AG08395 (cell line): ENCODE measurements at regions not wholly inside any gene's neighbourhood (a gene's known extent, or its start where the extent isn't known, plus 50 kb on each side); places are given as distances from the start of the nearest gene placed in this dataset.

ENCODE experiments used
- DNase-seq: peaks from one replicate; pipeline ENCODE4 v3.0.0; 2012; ENCODE audit warnings: mixed read lengths, low spot score

DNA sequence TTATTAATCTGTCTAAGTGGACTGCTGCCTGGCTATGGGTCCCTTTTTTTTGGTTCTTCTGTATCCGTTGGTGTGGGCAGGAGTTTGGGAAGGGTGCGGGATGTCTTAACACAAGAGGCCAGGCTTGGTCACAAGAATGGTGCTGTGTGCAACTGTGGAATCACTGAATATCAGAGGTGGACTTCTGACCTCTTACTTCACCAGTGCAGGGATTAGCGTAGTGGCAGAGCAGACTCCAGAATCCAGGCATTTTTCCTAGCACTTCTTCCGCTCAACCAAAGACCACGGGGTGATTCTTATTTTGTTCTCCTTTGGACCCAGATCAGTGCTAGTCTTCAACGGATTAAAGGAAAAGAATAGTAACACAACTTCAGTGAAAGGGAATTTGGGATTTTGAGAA is 254.3 kb upstream of the TNP1 start:
- no peak for DNase-seq

GRCh38 chr2:217113491-217113890 is 253.6 kb upstream of the TNP1 start:
- no peak for DNase-seq

DNA sequence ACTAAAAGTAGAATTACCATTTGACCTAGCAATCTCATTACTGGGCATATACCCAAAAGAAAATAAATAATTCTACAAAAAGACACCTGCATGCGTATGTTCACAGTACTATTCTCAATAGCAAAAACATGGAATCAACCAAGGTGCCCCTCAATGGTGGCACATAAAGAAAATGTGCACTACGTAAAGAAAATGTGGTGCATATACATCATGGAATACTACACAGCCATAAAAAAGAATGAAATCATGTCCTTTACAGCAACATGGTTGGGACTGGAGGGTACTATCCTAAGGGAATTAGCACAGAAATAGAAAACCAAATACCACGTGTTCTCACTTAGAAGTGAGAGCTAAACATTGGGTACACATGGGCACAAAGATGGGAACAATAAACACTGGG is 250.7 kb upstream of the TNP1 start:
- DNase-seq: no peak

DNA sequence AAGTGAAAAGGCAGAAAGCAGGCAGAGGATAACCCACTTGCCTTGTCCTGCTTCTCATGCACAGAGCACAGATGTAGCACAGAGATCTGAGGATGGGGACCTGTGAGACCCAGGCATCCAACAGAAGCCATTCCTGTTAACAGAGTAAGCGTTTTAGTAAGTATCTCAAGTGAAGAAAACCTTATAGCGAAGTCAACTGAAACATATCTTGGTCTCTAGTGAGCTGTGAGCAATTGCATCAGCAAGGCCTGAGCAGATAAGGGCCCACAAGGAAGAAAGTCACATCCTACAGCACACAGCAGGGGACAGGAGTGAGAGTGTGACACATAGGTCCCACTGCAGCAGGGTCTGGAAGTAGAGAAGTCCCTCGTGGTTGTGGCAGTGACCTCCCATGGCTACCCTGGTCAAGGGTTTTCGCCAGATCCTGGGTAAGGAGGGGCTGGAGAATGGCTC is 248.7 kb upstream of the TNP1 start:
- DNase-seq: no peak

DNA sequence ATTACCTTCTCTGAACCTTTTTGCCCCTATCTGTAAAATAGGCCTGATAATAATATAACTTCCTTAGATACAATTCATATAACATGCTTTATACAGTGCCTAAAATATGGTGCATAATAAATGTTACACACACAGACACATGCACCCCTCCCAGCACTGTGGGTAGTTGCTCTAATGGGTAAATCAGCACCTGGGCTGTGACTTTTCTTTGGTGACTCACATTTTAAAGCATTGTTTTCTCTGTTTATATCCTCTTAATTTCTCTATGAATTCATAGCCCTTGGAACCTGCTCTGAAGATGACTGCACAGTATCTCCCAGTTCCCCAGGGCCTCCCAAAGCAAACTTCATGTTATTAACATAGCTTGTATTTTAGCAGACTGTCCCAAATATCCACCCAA is 248.2 kb upstream of the TNP1 start:
- DNase-seq: no peak

DNA sequence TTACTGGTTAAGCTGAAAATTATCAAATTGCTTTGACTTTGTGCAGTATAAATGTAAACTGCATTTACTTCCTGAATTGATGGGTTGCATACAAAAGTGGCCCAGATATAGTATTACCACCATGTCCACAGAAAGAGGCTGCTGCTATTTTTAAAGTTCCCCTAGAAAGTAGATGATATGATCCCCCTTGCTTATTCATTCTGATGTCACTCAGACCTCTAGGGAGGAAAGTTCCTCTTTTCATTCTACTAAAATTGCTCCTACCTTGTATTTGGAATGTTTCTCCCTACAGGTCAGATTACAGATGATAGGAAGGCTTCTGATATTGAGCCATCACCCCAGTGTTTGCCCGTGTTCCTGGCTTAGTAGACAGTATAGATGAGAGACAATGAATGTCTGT is 247.6 kb upstream of the TNP1 start:
- no peak for DNase-seq

DNA sequence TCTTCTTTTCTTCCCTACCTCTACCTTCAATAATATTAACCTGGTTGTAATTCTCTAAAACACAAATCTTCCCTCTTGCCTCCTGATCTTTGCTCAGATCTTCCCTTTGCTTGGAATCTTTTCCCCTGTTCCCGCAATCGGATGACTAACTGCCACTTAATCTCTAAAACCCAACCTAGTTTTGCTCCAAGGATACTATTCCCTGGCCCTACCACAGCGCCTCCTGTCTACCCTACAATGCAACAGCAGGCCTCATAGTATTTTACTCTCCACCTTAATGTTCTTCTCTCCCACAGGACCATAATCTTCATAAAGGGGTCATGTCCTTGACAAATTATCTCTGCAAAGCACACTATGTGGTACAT is 246.8 kb upstream of the TNP1 start:
- DNase-seq: peak; percentile 28

- DNase-seq: peak; percentile 93
These were observed 246.1 kb upstream of the TNP1 start for GRCh38 chr2:217105733-217106649.

- peak; percentile 46 for DNase-seq
These were observed 244.1 kb upstream of the TNP1 start for GRCh38 chr2:217103752-217104545.

DNA sequence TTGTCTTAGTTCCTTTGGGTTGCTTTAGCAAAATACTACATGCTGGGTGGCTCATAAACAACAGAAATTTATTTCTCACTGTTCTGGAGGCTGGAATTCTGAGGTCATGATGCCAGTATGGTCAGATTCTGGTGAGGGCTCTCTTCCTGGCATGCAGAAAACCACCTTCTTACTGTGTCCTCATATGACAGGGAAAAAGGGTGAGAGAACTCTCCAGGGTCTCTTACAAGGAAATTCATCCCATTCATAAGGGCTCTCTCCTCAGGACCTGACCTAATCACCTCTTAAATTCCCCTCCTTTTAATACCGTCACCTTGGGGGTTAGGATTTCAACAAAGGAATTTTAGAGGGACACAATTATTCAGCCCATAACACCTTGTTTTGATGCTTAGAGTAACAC is 243.1 kb upstream of the TNP1 start:
- no peak for DNase-seq

DNA sequence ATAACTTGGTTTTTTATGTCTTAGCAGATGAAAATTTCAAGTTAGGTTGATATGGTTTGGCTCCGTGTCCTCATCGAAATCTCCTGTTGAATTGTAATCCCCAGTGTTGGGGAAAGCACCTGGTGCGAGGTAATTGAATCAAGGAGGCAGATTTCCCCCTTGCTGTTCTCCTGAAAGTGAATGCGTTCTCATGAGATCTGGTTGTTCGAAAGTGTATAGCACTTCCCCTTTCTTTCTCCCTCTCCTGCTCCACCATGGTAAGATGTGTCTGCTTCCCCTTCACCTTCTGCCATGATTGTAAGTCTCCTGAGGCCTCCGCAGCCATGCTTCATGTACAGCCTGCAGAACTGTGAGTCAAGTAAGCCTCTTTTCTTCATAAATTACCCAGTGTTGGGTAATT is 242.1 kb upstream of the TNP1 start:
- DNase-seq: no peak

DNA sequence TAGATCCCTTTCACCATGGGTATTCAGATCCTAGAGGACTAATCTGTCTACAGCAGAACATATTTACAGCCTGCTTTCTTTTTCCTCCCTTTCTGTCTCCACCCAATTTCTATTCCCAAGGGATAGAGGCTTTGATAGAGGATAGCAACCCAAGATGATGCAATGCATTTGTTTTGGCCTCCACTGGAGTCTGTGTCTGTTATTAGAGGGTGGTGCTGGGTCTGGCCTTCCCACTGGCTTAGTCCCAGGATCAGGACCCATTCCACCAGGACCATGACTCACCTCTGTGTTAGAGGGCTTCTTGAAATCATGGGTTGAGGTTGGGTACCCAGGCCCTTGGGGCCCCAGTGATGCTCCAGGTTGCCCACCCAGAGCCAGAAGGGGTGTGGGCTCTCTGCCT is 239.7 kb upstream of the TNP1 start:
- DNase-seq: no peak

GRCh38 chr2:217098435-217098834 is 238.6 kb upstream of the TNP1 start:
- no peak for DNase-seq

DNA sequence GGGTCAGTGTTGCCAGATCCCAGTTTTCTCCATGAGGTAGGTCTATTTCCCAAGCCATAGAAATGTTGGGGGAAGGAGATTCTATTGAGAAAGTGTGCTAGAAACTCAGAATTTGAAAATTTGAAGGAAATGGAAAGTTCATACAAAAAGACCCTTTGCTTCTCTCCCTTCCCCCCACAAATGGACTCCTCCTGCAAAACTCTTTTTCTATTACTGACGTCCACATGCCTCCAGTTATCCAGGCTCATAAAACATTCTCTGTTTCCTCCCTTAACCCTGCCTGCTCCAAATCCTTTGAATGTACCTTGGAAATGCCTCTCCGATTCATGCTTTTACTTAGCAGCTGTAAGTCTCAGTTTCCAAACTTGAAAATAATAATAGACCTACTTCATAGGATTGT is 237.5 kb upstream of the TNP1 start:
- no peak for DNase-seq

DNA sequence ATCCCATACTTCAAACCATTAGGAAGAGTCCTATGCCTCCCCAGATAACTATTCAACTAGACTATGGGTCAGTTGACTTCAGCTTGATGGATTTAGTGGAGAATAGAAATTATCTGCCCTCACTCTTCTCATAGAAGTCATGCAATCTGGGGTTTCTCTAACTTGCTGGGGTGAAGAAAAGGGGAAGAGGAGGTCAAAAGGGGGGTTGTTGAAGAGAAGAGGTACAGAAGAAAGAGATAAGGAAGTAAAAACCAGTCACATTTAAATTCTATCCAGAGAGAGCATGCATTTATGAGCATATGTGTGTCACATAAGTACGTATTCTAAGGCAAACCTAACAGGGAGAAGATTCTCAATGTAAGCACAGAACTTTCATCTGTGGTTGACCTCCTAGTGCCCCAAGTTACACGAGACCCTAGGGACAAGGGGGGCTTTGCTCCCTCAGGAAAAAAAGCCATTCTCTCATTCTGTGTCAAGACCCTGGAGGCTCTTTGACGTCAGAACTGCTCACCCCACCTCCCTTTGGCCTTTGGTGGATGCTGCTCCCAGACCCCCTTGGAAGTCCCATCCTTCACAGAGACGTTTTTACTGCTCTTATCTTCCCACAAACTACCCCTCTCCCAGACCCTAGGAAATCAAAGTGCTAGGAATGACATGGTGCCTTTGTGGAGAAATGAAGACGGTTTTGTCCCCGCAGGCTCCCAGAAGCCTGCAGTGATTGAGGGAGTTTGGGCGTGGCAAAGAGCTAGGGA is 236.8 kb upstream of the TNP1 start:
- no peak for DNase-seq

GRCh38 chr2:217095511-217096205 is 235.8 kb upstream of the TNP1 start:
- DNase-seq: no peak

- DNase-seq: no peak
These were observed 233.0 kb upstream of the TNP1 start for GRCh38 chr2:217092710-217093379.

DNA sequence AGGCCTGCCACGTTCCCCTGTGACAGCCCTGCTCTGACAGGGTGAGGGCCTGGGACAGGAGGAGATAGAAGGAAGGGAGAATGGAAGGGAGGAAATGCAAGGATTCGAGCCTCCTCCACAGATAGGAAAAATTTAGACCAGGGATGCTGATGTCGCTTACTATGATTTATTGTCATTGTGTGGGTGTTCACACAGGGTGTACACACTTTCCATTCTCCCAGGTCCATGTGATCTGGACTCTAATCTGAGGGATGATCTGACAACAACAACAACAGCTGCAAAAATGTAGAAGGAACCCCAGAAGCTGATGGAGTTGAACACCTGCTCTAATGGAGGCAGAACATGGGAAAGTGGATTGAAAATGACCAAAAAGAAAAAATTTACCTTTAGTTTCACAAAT is 231.7 kb upstream of the TNP1 start:
- DNase-seq: no peak

- no peak for DNase-seq
These were observed 231.0 kb upstream of the TNP1 start for GRCh38 chr2:217090884-217091283.

GRCh38 chr2:217090024-217090473 is 230.2 kb upstream of the TNP1 start:
- no peak for DNase-seq

DNA sequence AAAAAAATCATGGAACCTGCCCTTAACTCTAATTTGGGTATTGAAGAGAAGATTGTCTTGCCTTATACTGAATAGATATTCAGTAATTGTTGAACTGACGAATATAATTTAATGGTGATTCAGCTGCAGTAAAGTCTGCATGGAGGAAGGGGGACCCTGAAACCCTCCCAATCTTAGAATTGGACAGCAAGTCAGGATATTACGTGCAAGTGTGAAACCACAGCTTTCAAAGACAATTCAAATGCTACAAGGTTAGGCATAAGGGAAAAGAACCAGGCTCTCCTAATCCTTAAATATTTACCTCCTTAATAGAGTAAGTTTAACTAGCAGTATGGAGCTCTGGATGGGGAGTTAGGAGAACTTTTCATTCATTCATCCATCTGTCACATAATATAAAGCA is 226.9 kb upstream of the TNP1 start:
- no peak for DNase-seq
